ENCODE measurements at regions not wholly inside any gene's neighbourhood (a gene's known extent, or its start where the extent isn't known, plus 50 kb on each side); places are given as distances from the start of the nearest gene placed in this dataset.

DNA sequence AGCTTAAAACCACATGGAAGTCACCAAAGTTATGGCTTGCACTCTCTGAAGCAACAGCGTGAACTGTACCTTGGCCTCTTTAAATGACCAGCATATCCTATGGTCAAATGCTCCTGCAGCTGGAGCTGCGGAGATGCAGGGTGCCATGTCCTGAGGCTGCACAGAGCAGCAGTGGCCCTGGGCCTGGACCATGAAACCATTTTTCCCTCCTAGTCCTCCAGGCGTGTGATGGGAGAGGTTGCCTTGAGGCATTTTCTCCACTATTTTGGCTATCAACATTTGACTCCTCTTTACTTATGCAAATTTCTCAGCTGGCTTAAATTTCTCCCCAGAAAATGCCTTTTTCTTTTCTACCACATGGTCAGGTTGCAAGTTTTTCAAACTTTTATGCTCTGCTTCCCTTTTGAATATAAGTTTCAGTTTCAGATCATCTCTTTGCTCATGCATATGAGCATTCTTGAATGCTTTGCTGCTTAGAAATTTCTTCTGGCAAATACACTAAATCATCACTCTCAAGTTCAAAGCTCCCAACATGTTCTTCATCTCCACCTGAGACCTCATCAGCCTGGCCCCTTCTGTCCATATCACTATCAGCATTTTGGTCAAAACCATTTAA, 82.9 kb upstream of the TMEFF2 start:
- DNase-seq (ENCODE audit: low read depth, low spot score) (no peak), FAIRE-seq (no peak), ATAC-seq (no peak)
- no peak for TF ChIP-seq PAX5 (IDR thresholded peaks at IDR 0.05; ENCODE audit: borderline replicate concordance, low read depth, low read length)
- no peak for TF ChIP-seq LARP7 (IDR thresholded peaks at IDR 0.05)
- TF ChIP-seq, protein P1, sequence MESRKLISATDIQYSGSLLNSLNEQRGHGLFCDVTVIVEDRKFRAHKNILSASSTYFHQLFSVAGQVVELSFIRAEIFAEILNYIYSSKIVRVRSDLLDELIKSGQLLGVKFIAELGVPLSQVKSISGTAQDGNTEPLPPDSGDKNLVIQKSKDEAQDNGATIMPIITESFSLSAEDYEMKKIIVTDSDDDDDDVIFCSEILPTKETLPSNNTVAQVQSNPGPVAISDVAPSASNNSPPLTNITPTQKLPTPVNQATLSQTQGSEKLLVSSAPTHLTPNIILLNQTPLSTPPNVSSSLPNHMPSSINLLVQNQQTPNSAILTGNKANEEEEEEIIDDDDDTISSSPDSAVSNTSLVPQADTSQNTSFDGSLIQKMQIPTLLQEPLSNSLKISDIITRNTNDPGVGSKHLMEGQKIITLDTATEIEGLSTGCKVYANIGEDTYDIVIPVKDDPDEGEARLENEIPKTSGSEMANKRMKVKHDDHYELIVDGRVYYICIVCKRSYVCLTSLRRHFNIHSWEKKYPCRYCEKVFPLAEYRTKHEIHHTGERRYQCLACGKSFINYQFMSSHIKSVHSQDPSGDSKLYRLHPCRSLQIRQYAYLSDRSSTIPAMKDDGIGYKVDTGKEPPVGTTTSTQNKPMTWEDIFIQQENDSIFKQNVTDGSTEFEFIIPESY (IDR thresholded peaks at IDR 0.05) = no peak
- TF ChIP-seq, protein P2, sequence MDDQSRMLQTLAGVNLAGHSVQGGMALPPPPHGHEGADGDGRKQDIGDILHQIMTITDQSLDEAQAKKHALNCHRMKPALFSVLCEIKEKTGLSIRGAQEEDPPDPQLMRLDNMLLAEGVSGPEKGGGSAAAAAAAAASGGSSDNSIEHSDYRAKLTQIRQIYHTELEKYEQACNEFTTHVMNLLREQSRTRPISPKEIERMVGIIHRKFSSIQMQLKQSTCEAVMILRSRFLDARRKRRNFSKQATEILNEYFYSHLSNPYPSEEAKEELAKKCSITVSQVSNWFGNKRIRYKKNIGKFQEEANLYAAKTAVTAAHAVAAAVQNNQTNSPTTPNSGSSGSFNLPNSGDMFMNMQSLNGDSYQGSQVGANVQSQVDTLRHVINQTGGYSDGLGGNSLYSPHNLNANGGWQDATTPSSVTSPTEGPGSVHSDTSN (IDR thresholded peaks at IDR 0.05; ENCODE audit: insufficient replicate concordance, low read depth, low read length) = no peak
- no peak for TF ChIP-seq BRCA1 (IDR thresholded peaks at IDR 0.05; ENCODE audit: low read depth, low read length)
- no peak for TF ChIP-seq EED (IDR thresholded peaks at IDR 0.05; ENCODE audit: low read depth)
- TF ChIP-seq SUZ12 (IDR thresholded peaks at IDR 0.05; ENCODE audit: unreplicated experiment) = no peak
- TF ChIP-seq, protein P3, sequence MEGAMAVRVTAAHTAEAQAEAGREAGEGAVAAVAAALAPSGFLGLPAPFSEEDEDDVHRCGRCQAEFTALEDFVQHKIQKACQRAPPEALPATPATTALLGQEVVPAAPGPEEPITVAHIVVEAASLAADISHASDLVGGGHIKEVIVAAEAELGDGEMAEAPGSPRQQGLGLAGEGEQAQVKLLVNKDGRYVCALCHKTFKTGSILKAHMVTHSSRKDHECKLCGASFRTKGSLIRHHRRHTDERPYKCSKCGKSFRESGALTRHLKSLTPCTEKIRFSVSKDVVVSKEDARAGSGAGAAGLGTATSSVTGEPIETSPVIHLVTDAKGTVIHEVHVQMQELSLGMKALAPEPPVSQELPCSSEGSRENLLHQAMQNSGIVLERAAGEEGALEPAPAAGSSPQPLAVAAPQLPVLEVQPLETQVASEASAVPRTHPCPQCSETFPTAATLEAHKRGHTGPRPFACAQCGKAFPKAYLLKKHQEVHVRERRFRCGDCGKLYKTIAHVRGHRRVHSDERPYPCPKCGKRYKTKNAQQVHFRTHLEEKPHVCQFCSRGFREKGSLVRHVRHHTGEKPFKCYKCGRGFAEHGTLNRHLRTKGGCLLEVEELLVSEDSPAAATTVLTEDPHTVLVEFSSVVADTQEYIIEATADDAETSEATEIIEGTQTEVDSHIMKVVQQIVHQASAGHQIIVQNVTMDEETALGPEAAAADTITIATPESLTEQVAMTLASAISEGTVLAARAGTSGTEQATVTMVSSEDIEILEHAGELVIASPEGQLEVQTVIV (IDR thresholded peaks at IDR 0.05; ENCODE audit: borderline replicate concordance, partially characterized antibody) = no peak
- TF ChIP-seq, protein P4, sequence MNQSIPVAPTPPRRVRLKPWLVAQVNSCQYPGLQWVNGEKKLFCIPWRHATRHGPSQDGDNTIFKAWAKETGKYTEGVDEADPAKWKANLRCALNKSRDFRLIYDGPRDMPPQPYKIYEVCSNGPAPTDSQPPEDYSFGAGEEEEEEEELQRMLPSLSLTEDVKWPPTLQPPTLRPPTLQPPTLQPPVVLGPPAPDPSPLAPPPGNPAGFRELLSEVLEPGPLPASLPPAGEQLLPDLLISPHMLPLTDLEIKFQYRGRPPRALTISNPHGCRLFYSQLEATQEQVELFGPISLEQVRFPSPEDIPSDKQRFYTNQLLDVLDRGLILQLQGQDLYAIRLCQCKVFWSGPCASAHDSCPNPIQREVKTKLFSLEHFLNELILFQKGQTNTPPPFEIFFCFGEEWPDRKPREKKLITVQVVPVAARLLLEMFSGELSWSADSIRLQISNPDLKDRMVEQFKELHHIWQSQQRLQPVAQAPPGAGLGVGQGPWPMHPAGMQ (IDR thresholded peaks at IDR 0.05; ENCODE audit: borderline replicate concordance) = no peak
- TF ChIP-seq SPI1 (IDR thresholded peaks at IDR 0.05; ENCODE audit: borderline replicate concordance, insufficient read depth, low read depth, low read length) = no peak
- TF ChIP-seq HDGF (IDR thresholded peaks at IDR 0.05) = no peak
- no peak for TF ChIP-seq NR2C1 (IDR thresholded peaks at IDR 0.05)
- no peak for TF ChIP-seq FOS (IDR thresholded peaks at IDR 0.05; ENCODE audit: borderline replicate concordance, extremely low read depth, insufficient read length)
- no peak for TF ChIP-seq NFXL1 (IDR thresholded peaks at IDR 0.05; ENCODE audit: borderline replicate concordance)
- H3K36me3 ChIP-seq (ENCODE audit: control insufficient read depth in 2 of 2, insufficient read depth in 2 of 2, low read length in 1 of 2) = no peaks in the 10 kb centered on the region
- no peak overlapping the region for H3K4me2 ChIP-seq (ENCODE audit: control insufficient read depth, insufficient read depth)
- RAD21 ChIA-PET (ENCODE audit: unreplicated experiment) = no interaction called here
- intact Hi-C loops (cut with micrococcal nuclease; ENCODE audit: unreplicated experiment) (no loop called here), in situ Hi-C loops (cut with MboI) (no loop called here)
- no peaks in the 10 kb centered on the region for H3K9me3 ChIP-seq (replicated peaks; ENCODE audit: control insufficient read depth, insufficient read depth, low read length)
- WGBS (ENCODE audit: insufficient coverage, insufficient replicate concordance, low lambda C conversion rate, missing lambda C conversion rate) = 40% methylated on average over 3 of the region's 3 CpGs
- H4K20me1 ChIP-seq (ENCODE audit: control insufficient read depth, insufficient read depth) = no peaks in the 10 kb centered on the region
- BruUV-seq (replicated peaks) = no TSS peak
- CTCF ChIA-PET = no interaction called here
- H3K27me3 ChIP-seq (replicated peaks in 1 of 2; ENCODE audit: control insufficient read depth in 2 of 2, insufficient read depth in 2 of 2, low read length in 1 of 2) = no peaks in the 10 kb centered on the region
- POLR2A ChIA-PET = no interaction called here
- no peaks in the 10 kb centered on the region; the same call in 1 of the 2 replicates for H3K4me1 ChIP-seq (ENCODE audit: control insufficient read depth, insufficient read depth, low read length)
- SMC1A ChIA-PET (ENCODE audit: uncharacterized antibody, unreplicated experiment) = no interaction called here
- no peak overlapping the region for H3K4me3 ChIP-seq
- H2AFZ ChIP-seq (ENCODE audit: control insufficient read depth, low read depth, low read length) = no peak overlapping the region
- no peaks in the 10 kb centered on the region for H3K79me2 ChIP-seq (ENCODE audit: control insufficient read depth, insufficient read depth, low read length)
- H3K27ac ChIP-seq (ENCODE audit: control insufficient read depth, insufficient read depth) = no peak overlapping the region
- no peak overlapping the region for H3K9ac ChIP-seq (ENCODE audit: control insufficient read depth, insufficient read depth, low read length)

All from GM12878 (cell line).